ENCODE measurements at regions not wholly inside any gene's neighbourhood (a gene's known extent, or its start where the extent isn't known, plus 50 kb on each side); places are given as distances from the start of the nearest gene placed in this dataset.

DNA sequence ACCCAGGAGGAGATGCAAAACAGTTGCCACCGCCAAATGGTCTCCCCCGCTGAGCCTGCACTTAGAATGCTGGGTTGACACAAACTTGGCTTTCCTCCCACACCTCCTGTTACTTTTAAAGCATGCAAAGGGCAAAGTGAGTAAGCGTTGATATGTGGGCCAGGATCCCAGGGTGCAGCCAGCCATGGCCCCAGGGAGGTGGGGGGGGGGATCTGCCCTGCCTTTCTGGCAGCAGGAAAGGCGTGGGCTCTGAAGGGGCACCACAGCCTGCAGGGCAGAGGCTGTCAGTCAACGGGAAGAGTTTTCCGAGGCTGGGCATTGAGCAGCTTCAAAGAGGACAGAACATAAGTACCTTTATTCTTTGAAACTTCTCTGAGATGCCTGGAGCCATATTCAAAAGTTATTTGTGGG is 142.3 kb downstream of the ABCC12 start:
- no peak for TF ChIP-seq CTCF (conservative IDR thresholded peaks at IDR 0.05 in 1 of 2, IDR thresholded peaks at IDR 0.05 in 1 of 2; ENCODE audit: low read depth in 1 of 2, low read length in 2 of 2)
- TF ChIP-seq EZH2 (IDR thresholded peaks at IDR 0.05; ENCODE audit: low read length, missing control alignments), result no peak

Measured in fibroblast of lung (primary cell).